ENCODE measurements at regions not wholly inside any gene's neighbourhood (a gene's known extent, or its start where the extent isn't known, plus 50 kb on each side); places are given as distances from the start of the nearest gene placed in this dataset.
A peak's percentile ranks its signal among the peaks of the same experiment; 100 is the strongest.

DNA sequence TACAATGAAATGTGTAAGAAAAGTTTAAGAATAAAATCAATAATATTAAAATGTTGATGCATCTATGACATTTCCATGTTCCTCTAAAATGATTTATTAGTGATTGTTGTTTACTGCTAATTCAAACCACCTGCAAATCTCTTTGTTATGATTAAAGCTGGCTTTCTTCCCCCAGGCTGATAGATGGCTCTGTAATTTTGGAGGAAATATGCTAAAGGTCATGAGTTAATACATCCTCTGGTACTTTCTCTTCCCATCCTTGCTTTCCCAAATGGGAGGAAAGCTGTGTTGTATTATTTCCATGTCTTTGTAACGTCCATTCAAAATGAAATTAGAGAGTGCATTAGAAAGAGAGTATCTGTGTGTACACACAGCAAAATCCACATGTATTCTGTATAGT, 139.5 kb upstream of the TMCO5A start:
- DNase-seq = no peak

DNA sequence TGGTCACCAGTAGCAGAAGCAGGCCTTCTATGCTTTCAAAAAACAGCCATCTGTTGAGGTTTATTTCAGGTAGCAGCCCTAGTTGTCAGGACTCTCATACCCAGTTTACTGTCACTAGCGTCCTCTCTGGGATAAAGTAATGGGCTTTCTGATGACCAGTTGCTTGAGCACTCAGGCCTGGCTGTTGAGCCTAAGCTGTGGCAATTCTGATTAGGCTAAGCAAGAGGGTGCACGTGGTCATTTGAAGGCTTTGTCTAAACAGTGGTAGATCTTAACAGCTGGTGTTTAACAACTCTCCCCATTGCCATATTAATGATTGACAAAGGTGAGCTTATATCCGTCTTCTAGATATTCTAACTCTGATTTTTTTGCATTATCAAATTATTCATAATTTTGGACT, 132.9 kb upstream of the TMCO5A start:
- no peak for DNase-seq

DNA sequence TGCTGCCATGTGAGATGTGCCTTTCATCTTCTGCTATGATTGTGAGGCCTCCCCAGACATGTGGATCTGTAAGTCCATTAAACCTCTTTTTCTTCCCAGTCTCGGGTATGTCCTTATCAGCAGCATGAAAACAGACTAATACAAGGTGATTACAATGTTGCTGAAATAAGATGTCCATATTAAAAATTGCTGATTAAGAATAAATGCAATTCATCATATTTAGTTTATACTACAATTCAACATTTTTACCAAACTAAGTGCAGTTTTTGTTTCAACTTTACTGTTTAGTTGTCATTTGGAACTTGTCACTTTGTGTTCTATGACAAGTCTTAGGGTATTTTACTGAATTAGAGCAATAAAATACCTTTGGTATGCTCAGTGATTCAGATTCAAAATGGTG, 127.6 kb upstream of the TMCO5A start:
- no peak for DNase-seq

DNA sequence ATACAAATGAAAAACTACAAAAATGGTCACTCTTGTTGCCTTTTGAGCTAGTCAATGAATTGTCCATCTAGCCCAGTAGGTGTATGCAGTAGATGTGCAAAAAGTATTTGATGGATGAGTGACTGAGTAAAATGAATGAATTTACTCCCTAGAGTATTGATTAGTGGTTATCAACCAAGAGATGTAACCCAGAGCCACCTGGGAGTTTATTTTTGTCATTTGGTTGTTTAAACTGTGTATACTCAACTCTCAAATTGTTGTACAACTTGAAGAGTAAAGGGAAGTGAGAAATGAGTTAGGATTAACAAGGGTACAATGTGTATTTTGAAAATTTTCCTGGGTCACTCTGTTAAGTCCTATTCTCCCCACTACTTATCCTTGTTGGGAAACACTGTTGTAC, 124.1 kb upstream of the TMCO5A start:
- DNase-seq = no peak

DNA sequence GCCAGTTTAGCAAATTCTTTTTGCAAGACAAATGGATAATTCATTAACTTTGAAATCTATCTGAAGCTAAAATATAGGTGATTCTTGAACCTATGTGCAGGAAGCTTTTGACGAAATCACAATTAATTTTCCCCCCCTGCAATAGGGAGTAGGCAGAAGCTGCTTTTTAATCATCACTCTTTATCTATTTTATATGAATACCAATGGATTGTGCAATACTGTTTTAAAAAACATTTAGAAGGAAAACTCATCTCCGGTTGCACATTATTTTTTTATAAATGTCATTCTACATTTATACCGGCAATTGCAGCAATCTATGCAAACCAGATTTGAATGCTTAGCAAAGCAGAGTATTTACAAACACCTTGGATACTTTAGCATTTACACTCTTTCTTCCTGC, 121.1 kb upstream of the TMCO5A start:
- DNase-seq = no peak

DNA sequence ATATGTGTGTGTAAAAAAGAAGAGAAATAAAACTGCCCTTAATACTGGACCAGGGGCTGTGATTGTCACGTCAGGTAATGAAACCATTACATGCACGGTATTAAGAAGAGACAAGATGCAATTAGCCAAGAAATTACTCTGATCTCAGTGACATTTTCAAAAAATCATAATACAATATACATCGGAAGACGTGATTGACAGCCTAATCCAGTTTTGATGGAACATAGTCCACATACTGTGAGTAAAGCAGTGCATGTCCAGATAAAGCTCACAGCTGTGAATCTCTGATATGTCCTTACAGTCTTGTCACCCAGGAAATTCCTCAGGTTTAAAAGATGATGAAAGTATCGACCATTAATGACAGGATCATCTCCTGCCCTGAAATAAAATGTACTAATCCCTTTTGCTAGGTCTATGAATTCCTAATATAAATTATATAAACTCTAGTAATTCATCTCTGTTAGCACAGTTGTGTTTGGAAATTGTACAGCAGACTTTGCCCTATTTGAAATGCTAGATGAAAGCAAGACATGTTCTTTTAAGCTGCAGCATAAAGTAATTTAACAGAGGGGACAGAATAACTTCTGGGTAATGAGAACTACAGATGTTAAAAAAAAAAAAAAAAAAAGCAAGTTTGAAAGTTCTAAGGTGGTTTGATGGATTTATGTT, 119.5 kb upstream of the TMCO5A start:
- DNase-seq = no peak

DNA sequence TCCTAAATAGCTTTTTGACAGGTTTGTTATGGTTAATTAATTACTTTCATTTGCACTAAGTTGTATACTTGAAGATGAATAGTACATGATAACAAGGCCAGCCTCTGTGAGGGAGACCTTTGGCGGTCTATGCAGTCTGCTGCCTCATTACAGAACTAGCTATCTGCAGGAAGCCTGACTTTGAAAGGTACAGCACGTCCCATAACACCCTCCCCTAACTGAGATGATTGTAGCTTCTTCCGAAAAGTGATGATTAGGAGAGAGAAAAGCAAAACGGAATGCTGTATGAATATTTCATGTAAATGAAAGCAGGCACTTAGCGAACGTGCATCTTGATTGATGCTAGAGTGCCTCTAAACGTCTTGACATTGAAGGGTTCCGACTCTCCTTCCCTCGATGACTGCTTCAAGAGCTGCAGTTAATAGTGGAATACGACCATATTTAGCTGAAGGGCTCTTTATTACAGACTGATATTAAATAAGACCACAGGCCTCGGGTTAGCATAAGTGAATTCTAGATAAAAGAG, 116.2 kb upstream of the TMCO5A start:
- DNase-seq = no peak

DNA sequence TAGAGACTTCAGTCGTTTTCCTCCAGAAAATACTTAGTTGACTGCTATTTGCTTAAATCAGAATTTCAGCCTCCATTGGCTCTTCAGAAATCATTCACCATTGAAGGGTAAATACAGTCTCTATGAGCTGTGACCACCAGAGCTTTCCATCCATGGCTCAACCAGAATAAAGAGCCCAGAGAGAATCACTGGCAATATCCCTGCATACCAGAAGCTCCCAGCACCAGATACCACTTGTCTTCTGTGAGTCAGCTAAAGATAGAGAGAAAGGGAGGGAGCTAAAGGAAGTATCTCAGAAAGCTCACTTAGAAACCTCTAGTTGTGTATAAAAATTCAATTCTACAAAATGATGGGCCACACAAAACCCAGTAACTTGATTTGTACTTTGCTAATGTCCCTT, 115.2 kb upstream of the TMCO5A start:
- DNase-seq = no peak

DNA sequence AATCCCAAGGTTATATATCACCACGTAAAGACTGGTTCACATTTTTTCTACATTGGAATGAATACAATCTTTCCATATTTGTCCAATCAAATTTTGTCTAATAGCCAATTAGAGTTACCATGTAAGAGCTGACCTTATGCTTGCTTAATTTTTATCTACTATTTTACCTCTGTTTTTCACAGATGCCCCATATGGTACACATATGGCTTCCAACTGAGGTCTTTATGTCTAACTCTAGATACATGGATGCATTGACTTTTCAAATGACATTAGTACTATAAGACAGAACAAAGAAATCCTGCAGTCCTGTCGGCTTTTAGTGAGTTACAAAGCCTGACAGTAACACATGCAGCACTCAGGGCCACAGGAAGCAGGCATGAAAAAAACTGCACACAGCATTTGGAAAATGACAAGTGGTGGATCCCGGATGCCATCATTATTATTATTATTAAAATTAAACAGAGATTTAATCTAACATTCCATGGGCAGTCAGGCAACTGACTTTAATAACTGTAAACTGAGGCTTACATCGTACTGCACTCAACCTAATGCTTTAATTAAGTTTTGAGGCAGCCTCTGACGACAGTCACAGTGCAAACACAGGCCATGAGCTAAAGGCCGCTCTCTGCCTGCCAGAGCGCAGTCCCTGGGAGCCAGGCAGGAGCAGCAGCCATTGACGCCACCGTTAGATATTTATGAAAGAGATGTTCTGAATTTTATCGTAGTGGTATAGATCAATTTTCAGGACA, 113.9 kb upstream of the TMCO5A start:
- DNase-seq = no peak

DNA sequence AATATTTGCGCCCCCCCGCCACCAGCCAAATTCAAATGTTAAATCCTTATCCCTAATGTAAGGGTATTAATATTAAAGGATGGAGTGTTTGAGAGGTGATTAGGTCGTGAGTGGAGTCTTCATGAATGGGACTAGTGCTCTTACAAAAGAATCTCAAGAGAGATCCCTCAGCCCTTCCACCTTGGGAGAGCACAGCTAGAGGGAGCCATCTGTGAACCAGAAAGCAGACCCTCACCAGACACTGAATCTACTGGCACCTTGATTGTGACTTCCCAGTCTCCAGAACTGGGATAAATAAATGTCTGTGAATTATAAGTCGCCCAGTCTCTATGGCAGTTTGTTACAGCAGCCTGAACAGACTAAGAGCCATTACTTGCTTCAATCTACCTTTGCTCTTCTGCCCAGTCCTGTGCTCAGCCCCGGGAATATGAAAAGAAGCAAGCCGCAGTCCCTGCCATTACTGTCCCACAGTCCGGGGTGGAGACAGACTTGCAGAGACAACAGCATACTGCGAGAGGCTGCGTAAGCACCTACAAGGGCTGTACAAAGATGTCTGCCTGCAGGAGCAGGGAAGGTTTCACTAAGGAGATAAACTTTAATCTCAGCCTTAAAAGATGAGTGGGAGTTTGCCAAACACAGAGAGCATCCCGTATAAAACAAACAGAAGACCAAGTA, 110.7 kb upstream of the TMCO5A start:
- DNase-seq = no peak

DNA sequence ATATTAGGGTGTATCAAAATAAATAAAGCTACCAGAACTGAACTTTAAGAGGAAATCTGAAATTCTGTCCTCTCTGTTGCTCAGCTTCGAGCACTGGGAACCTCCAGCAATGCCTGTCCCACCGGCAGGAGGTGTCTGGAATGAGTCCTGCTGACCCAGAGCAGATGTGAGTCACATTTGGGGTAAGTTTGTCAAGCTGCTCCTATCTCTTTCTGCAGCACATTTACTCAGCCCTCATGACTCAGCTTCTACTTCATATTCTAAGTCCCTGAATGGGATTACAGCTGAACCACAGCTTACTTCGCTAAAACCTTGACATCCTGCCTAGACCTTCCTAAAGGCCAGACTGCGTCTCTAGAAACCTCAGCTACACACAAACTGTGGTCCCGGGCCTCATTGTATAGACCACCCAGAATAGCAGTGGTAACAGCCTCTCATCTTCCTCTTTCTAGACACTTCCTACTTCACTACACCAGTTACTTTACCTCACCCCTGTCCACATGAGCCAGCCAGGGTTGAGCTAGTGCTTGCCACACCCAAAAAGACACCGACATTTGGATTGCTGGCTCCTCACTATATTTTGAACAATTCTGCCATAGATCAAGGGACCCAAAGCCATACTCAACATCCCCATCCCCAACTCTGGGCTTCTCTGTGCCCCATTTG, 109.6 kb upstream of the TMCO5A start:
- DNase-seq = no peak

DNA sequence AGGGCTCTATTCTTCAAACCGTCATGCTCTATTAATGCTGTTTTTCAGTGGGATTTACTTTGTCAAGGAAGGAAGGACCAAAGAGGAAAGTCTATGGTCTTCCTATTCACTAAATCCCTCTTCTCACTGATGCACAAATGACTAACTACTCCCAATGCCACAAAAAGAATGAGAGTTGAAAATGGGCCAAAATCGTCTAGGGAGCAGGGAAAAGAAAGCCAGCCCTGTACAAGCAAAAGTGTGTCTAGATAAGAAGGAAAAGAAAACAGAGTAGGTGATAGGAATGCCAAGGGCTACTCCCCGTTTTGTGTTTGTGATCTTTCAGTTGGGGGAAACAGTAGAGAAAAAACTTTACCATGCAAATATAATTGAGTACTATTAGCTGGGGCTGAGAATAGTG, 97.2 kb upstream of the TMCO5A start:
- no peak for DNase-seq

DNA sequence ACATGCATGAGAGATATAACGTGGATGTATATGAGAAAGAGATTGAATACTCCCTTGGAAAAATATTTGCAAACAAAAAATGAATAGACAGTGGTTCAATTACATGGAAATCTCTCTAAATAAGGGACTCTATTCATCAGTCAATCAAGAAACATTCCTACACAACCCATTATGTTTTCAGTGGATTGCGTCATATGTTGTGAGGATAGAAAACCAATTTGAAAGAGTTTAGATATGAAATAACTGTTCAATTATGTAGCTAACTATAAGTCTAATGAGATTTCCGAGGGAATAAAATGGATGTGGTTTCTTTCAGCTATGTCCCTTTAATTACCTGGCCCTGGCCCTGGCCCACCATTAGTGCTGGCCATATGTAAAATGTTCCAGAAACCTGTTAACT, 86.7 kb upstream of the TMCO5A start:
- DNase-seq = no peak

DNA sequence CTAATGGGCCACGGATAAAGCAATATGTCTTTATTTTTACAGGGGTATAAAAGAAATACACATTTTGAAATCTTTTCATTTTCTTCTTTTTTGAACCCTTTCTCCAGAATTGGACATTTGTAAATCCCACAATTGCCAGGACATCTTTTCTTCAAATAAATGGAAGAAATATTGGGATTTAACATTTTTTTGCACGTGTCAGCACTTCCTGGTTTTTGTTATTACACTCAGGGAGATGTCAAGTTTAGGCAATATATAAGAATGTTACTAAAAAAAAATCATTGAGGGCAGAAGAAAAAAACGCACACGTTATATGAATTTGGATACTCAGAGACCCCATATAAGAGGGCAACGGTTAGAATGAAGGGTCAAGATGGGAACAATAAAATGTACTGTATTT, 78.3 kb upstream of the TMCO5A start:
- no peak for DNase-seq

DNA sequence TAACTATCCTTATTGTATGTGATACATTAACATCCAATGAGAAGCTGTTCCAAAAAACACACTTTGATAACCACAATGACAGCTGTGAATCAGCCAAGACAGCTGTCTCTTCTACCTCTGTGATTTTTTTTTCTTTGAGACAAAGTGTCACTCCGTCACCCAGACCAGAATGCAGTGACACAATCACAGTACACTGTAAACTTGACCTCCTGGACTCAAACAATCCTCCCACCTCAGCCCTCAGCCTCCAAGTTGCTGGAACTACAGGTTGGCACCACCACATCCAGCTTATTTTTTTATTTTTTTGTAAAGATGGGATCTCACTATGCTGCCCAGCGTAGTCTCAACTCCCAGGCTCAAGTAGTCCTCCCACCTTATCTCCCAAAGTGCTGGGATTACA, 73.5 kb upstream of the TMCO5A start:
- no peak for DNase-seq

DNA sequence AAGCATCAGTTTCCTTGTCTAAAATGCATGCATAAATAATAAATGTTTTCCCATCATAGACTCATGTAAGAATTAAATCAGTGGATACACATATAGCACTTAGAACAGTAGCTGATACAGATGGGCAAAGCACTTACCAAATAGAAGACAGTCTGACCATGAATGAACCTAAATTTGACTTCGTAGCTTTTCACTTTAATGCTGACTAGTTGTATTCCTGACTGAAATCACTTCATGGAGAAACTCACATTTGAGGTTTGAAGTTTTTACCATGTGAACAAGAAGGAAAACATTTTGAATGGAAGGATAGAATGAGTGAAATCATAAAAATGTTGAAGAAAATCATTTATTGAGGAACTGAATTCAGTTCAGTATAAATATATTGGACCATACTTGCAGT, 68.8 kb upstream of the TMCO5A start:
- DNase-seq = no peak

DNA sequence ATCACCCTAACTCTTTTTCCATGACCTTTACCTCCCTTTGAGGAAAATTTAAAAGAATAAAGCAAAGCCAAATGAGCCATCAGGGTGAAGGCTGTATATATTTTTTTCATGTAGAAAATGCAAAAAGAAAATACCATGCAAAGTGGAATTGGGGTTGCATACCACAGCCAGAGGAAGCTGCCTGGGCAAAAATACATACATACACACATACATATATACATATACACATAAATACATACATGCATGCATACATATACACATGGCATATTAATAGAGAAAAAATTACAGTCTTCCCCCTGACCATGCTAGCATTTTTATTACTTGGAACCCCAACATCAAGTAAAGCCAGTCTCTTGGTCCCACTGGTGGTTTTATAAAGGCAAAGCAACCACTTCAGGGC, 63.7 kb upstream of the TMCO5A start:
- no peak for DNase-seq

DNA sequence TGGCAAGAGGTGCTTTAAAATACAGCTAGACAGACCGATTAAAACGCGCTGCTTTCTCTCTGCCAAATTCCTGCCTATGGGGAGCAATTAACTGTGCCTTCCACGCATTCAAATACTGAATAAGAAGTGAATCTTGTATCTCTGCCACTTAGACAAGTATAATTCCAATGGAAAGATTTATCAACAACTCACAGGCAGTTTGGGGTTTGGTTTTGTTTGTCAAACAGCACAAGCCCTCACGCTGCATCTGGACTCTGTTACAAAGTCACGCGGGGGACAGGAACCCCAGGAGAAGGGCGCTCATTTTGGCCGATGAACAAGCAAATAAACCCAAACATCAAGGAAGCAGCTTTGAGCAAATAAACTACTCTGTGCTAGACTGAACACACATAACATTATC, 61.8 kb upstream of the TMCO5A start:
- no peak for DNase-seq

DNA sequence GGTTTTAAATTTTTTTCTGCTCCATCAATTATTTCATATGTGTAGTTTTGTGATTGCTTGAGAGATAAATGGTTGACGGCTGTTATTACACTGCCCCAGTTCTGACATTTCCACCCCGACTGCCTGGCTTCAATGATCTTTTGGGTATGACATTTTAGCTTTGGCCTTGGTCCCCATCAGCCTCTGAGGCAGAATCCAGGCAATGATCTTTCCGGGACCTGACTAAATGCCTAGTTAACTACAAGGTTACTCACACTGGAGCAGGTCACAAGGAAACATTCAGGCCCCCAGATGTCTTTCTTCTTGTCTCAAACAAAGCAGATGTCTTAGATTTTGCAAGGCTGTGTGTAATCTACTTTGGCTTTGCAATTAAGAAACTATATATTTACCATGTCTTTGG, 61.1 kb upstream of the TMCO5A start:
- no peak for DNase-seq

DNA sequence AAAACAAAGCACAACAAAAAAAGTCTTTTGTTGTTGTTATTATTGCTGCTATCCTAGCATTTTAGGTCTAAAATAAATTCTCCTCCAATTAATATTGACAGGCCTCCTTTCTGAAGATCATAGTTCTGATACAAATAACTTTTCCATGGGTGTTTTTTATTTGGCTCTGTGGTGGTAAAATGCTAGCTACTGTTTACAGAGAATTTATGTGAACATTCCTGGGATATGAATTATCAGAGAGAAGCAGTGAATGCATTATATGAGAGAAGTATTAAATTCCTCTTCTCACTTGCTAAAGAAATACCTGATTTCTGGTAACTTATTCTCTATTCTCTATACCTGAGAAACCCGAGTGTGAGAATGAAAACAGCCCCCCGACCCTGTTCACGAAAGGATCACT, 57.5 kb upstream of the TMCO5A start:
- no peak for DNase-seq

DNA sequence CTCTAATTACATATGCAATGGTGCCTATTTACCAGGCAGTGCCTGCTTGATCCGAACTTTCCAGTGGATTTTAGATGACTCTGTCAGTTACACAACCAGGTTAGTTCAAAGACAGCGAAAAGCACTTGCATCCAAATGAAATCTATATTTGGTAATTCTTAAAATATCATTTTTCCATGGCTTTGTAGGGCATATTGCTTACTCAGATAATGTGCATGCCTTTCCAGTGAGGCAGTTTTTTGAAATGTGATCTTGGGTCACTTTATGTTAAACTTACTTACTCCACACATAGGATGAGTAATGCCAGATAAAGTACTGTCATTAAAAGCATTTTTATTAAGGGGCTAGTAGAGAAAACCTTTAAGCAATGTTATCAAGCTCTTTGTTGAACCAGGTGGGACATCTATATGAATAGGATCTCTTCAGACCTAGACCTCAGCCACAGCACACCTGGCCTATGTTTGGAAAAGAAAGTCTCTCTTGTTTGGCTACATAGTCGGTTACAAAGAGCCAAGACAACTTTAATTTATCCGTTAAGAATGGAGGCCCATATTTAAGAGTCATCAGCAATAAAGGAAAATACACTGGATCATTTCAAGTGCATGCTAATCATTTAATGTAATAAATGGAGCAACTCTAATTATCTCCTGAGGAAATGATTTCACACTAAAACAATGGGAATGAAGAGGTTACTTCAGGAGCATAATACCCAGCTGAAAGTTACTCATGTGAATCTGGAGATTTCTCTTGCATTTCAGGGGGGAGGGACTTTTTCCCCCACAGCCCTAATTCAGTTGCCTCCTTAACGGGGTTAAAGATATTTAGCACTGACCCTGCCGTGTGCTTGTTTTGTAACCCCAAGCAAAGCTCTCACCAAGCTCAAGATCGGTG, 56.3 kb upstream of the TMCO5A start:
- DNase-seq = no peak

DNA sequence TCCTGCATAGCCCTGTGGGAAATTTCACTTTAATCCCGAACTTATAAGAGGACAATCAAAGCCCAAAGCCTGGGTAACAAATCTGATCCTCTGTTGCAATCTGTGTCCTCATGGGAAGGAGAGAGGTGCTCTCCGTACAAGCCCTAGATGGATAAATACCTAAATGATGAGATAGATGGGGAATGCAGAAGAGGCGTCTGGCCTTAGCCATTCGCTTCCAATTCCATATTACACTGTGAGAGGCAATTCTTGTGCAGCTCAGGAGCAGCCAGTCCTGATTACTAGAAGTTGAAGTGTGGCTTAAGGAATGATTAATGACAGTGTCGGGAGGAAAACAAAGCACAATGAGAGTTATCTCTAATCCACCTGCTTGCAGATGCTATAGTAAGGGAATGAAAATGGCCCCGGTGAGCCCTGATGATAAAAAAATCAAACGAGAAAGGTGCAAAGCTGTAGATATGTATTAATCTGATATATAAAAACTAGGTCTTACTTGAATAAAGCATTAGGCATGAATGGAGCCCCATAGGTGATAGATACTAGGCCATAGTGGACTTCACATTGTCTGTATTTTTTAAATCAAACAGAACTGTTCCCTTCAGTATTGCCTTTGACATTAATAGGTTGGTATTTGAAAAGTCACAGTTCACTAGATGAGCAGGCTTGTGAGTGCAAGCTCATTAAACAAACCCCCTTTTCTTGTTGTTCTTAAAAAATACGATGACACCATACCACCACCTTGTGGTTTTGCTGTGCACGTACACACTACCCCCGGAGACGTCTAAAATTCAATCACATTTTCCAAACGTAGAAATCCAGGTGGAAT, 54.2 kb upstream of the TMCO5A start:
- peak; percentile 2 for DNase-seq

Data from NCI-H446 treated with DMSO at 0.1 percent for 48 hours (cell line).